ENCODE measurements at regions not wholly inside any gene's neighbourhood (a gene's known extent, or its start where the extent isn't known, plus 50 kb on each side); places are given as distances from the start of the nearest gene placed in this dataset.

DNA sequence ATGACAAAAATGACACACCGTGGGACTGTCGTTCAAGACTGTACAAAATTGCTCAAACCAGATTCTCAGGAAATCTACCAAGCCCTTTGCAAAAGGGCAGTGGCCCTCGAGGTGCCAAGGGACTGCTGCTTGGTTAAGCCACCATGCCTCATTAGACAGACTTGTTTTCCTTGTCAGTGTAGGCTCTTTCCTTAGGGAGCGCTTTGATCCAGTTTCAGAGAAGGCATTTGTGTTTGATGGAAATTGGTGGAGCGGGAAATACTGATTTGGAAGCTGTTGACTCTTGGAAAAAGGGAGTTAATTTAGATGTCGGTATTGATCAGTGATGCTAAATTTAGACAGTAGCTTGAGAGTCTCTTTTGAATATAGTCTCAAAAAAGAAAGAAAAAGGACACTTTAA, 304.3 kb upstream of the UMPS start:
- Histone ChIP-seq H3K4me1 (no peaks in the 10 kb centered on the region), H3K27ac (no peak overlapping the region), H3K27me3 (no peaks in the 10 kb centered on the region), H3K9me3 (no peaks in the 10 kb centered on the region), H3K4me3 (replicated peaks in 1 of 3) (no peak overlapping the region), H3K36me3 (no peaks in the 10 kb centered on the region)
- intact Hi-C loops (cut with DNase I): no loop called here
- no peak for TF ChIP-seq POLR2A (IDR thresholded peaks at IDR 0.05)
- no peak for TF ChIP-seq CTCF (IDR thresholded peaks at IDR 0.05)
- DNase-seq: no peak
- 72 to 76% methylated on average over 6 of the region's 6 CpGs for WGBS, 2 donors

GRCh38 chr3:124428372-124429128, 301.7 kb upstream of the UMPS start:
- no peak for DNase-seq
- no peaks in the 10 kb centered on the region for H3K4me1 ChIP-seq
- TF ChIP-seq CTCF (IDR thresholded peaks at IDR 0.05) (no peak), POLR2A (IDR thresholded peaks at IDR 0.05) (no peak)
- H3K27ac ChIP-seq: no peak overlapping the region
- no peak overlapping the region for H3K4me3 ChIP-seq (replicated peaks in 1 of 3)
- H3K27me3 ChIP-seq: no peaks in the 10 kb centered on the region
- intact Hi-C loops (cut with DNase I): no loop called here
- no peaks in the 10 kb centered on the region for H3K9me3 ChIP-seq
- H3K36me3 ChIP-seq: no peaks in the 10 kb centered on the region

- Histone ChIP-seq H3K36me3 (no peaks in the 10 kb centered on the region), H3K4me3 (replicated peaks in 1 of 3) (no peak overlapping the region), H3K27ac (no peak overlapping the region), H3K9me3 (no peaks in the 10 kb centered on the region), H3K4me1 (no peaks in the 10 kb centered on the region), H3K27me3 (no peaks in the 10 kb centered on the region)
- 74 to 91% methylated on average over 3 of the region's 3 CpGs for WGBS, 2 donors
- no peak for DNase-seq
- intact Hi-C loops (cut with DNase I): no loop called here
- TF ChIP-seq CTCF (IDR thresholded peaks at IDR 0.05) (no peak), POLR2A (IDR thresholded peaks at IDR 0.05) (no peak)
Measured at GRCh38 chr3:124429129-124429815, 301.0 kb upstream of the UMPS start.

- DNase-seq: no peak
- H3K36me3 ChIP-seq: no peaks in the 10 kb centered on the region
- no peaks in the 10 kb centered on the region for H3K27me3 ChIP-seq
- H3K4me3 ChIP-seq (replicated peaks in 1 of 3): no peak overlapping the region
- intact Hi-C loops (cut with DNase I): no loop called here
- no peaks in the 10 kb centered on the region for H3K9me3 ChIP-seq
- H3K4me1 ChIP-seq: no peaks in the 10 kb centered on the region
- no peak for TF ChIP-seq CTCF (IDR thresholded peaks at IDR 0.05)
- no peak for TF ChIP-seq POLR2A (IDR thresholded peaks at IDR 0.05)
- H3K27ac ChIP-seq: no peak overlapping the region
- 82 to 88% methylated on average over 4 of the region's 4 CpGs for WGBS, 2 donors
Measured at GRCh38 chr3:124431331-124431994, 298.8 kb upstream of the UMPS start.

- no peak for DNase-seq
- WGBS, 2 donors: 96% methylated on average over 10 of the region's 10 CpGs
- intact Hi-C loops (cut with DNase I): no loop called here
- no peaks in the 10 kb centered on the region for H3K27me3 ChIP-seq
- H3K4me3 ChIP-seq (replicated peaks in 1 of 3): no peak overlapping the region
- no peaks in the 10 kb centered on the region for H3K9me3 ChIP-seq
- H3K27ac ChIP-seq: no peak overlapping the region
- TF ChIP-seq POLR2A (IDR thresholded peaks at IDR 0.05) (no peak), CTCF (IDR thresholded peaks at IDR 0.05) (no peak)
- H3K4me1 ChIP-seq: no peaks in the 10 kb centered on the region
- H3K36me3 ChIP-seq: no peaks in the 10 kb centered on the region
Measured at GRCh38 chr3:124434176-124434575, 296.1 kb upstream of the UMPS start.

Data from thyroid gland (tissue), 4 donors.